ENCODE measurements at regions not wholly inside any gene's neighbourhood (a gene's known extent, or its start where the extent isn't known, plus 50 kb on each side); places are given as distances from the start of the nearest gene placed in this dataset.

- ATAC-seq (no peak), DNase-seq (no peak)
- Mint-ChIP-seq H3K4me1 (no peaks in the 10 kb centered on the region), H3K36me3 (no peaks in the 10 kb centered on the region), H3K27me3 (no peaks in the 10 kb centered on the region), H3K4me3 (no peak overlapping the region), H3K9me3 (ENCODE audit: low read depth) (no peaks in the 10 kb centered on the region), H3K27ac (no peak overlapping the region)
- CTCF ChIA-PET, result no interaction called here
Measured at GRCh38 chr6:132088150-132088549, 137.0 kb upstream of the CCN2 start.

- CTCF ChIA-PET, result no interaction called here
- Mint-ChIP-seq H3K27me3 (no peaks in the 10 kb centered on the region), H3K36me3 (no peaks in the 10 kb centered on the region), H3K9me3 (ENCODE audit: low read depth) (no peaks in the 10 kb centered on the region), H3K27ac (no peak overlapping the region), H3K4me3 (no peak overlapping the region), H3K4me1 (no peaks in the 10 kb centered on the region)
- no peak for DNase-seq
- no peak for ATAC-seq
Measured at GRCh38 chr6:132087391-132087790, 136.2 kb upstream of the CCN2 start.

GRCh38 chr6:132085731-132086130 is 134.6 kb upstream of the CCN2 start:
- Mint-ChIP-seq H3K4me3 (no peak overlapping the region), H3K27ac (no peak overlapping the region), H3K4me1 (no peaks in the 10 kb centered on the region), H3K9me3 (ENCODE audit: low read depth) (no peaks in the 10 kb centered on the region), H3K36me3 (no peaks in the 10 kb centered on the region), H3K27me3 (no peaks in the 10 kb centered on the region)
- DNase-seq, result no peak
- CTCF ChIA-PET, result no interaction called here
- ATAC-seq, result no peak

GRCh38 chr6:132084811-132085509 is 133.8 kb upstream of the CCN2 start:
- no peak overlapping the region for H3K27ac Mint-ChIP-seq
- ATAC-seq, result no peak
- no peaks in the 10 kb centered on the region for H3K9me3 Mint-ChIP-seq (ENCODE audit: low read depth)
- CTCF ChIA-PET, result no interaction called here
- H3K36me3 Mint-ChIP-seq, result no peaks in the 10 kb centered on the region
- no peak for DNase-seq
- H3K4me1 Mint-ChIP-seq, result no peaks in the 10 kb centered on the region
- no peaks in the 10 kb centered on the region for H3K27me3 Mint-ChIP-seq
- H3K4me3 Mint-ChIP-seq, result no peak overlapping the region

- no peaks in the 10 kb centered on the region for H3K27me3 Mint-ChIP-seq
- DNase-seq (no peak), ATAC-seq (no peak)
- H3K4me3 Mint-ChIP-seq, result no peak overlapping the region
- H3K36me3 Mint-ChIP-seq, result no peaks in the 10 kb centered on the region
- H3K9me3 Mint-ChIP-seq (ENCODE audit: low read depth), result no peaks in the 10 kb centered on the region
- no peak overlapping the region for H3K27ac Mint-ChIP-seq
- no peaks in the 10 kb centered on the region for H3K4me1 Mint-ChIP-seq
- CTCF ChIA-PET, result no interaction called here
Measured at GRCh38 chr6:132082421-132082820, 131.2 kb upstream of the CCN2 start.

GRCh38 chr6:132081338-132081737 is 130.2 kb upstream of the CCN2 start:
- CTCF ChIA-PET, result no interaction called here

GRCh38 chr6:132079286-132079685 is 128.1 kb upstream of the CCN2 start:
- no peak for DNase-seq
- Mint-ChIP-seq H3K4me3 (no peak overlapping the region), H3K36me3 (no peaks in the 10 kb centered on the region), H3K27ac (no peak overlapping the region), H3K4me1 (no peaks in the 10 kb centered on the region), H3K9me3 (ENCODE audit: low read depth) (no peaks in the 10 kb centered on the region), H3K27me3 (no peaks in the 10 kb centered on the region)
- ATAC-seq, result no peak
- CTCF ChIA-PET, result no interaction called here

More at GRCh38 chr6:132081338-132081737, 130.2 kb upstream of the CCN2 start:
- ATAC-seq (no peak), DNase-seq (no peak)
- no peaks in the 10 kb centered on the region for H3K9me3 Mint-ChIP-seq (ENCODE audit: low read depth)
- no peaks in the 10 kb centered on the region for H3K27me3 Mint-ChIP-seq
- H3K4me3 Mint-ChIP-seq, result no peak overlapping the region
- no peaks in the 10 kb centered on the region for H3K36me3 Mint-ChIP-seq
- no peak overlapping the region for H3K27ac Mint-ChIP-seq
- no peaks in the 10 kb centered on the region for H3K4me1 Mint-ChIP-seq

- CTCF ChIA-PET, result no interaction called here
- H3K4me1 Mint-ChIP-seq, result no peaks in the 10 kb centered on the region
- no peaks in the 10 kb centered on the region for H3K27me3 Mint-ChIP-seq
- DNase-seq (no peak), ATAC-seq (no peak)
- H3K36me3 Mint-ChIP-seq, result no peaks in the 10 kb centered on the region
- H3K4me3 Mint-ChIP-seq, result no peak overlapping the region
- no peak overlapping the region for H3K27ac Mint-ChIP-seq
- H3K9me3 Mint-ChIP-seq (ENCODE audit: low read depth), result no peaks in the 10 kb centered on the region
Measured at GRCh38 chr6:132076452-132076851, 125.3 kb upstream of the CCN2 start.

- ATAC-seq (no peak), DNase-seq (no peak)
- Mint-ChIP-seq H3K27ac (no peak overlapping the region), H3K9me3 (ENCODE audit: low read depth) (no peaks in the 10 kb centered on the region), H3K36me3 (no peaks in the 10 kb centered on the region), H3K4me3 (no peak overlapping the region), H3K4me1 (no peaks in the 10 kb centered on the region), H3K27me3 (no peaks in the 10 kb centered on the region)
- CTCF ChIA-PET, result no interaction called here
Measured at GRCh38 chr6:132072831-132073230, 121.7 kb upstream of the CCN2 start.

GRCh38 chr6:132072271-132072670 is 121.1 kb upstream of the CCN2 start:
- H3K27ac Mint-ChIP-seq, result no peak overlapping the region
- no peak for DNase-seq
- H3K9me3 Mint-ChIP-seq (ENCODE audit: low read depth), result no peaks in the 10 kb centered on the region
- no peak for ATAC-seq
- H3K4me1 Mint-ChIP-seq, result no peaks in the 10 kb centered on the region
- no peaks in the 10 kb centered on the region for H3K36me3 Mint-ChIP-seq
- CTCF ChIA-PET, result no interaction called here
- H3K4me3 Mint-ChIP-seq, result no peak overlapping the region
- no peaks in the 10 kb centered on the region for H3K27me3 Mint-ChIP-seq

GRCh38 chr6:132070356-132070755 is 119.2 kb upstream of the CCN2 start:
- CTCF ChIA-PET, result no interaction called here
- no peaks in the 10 kb centered on the region for H3K9me3 Mint-ChIP-seq (ENCODE audit: low read depth)
- H3K4me3 Mint-ChIP-seq, result no peak overlapping the region
- H3K27ac Mint-ChIP-seq, result no peak overlapping the region
- H3K36me3 Mint-ChIP-seq, result no peaks in the 10 kb centered on the region
- ATAC-seq (no peak), DNase-seq (no peak)
- peaks cover 3% of the 10 kb centered on the region for H3K27me3 Mint-ChIP-seq
- no peaks in the 10 kb centered on the region for H3K4me1 Mint-ChIP-seq

- H3K27me3 Mint-ChIP-seq, result peaks cover 3% of the 10 kb centered on the region
- ATAC-seq (no peak), DNase-seq (no peak)
- no peak overlapping the region for H3K4me3 Mint-ChIP-seq
- no peaks in the 10 kb centered on the region for H3K36me3 Mint-ChIP-seq
- no peaks in the 10 kb centered on the region for H3K4me1 Mint-ChIP-seq
- CTCF ChIA-PET, result no interaction called here
- H3K27ac Mint-ChIP-seq, result no peak overlapping the region
- H3K9me3 Mint-ChIP-seq (ENCODE audit: low read depth), result no peaks in the 10 kb centered on the region
Measured at GRCh38 chr6:132068766-132069165, 117.6 kb upstream of the CCN2 start.

- no peak overlapping the region for H3K4me3 Mint-ChIP-seq
- H3K36me3 Mint-ChIP-seq, result no peaks in the 10 kb centered on the region
- ATAC-seq, result no peak
- DNase-seq, result no peak
- H3K9me3 Mint-ChIP-seq (ENCODE audit: low read depth), result no peaks in the 10 kb centered on the region
- H3K27ac Mint-ChIP-seq, result no peak overlapping the region
- no peaks in the 10 kb centered on the region for H3K4me1 Mint-ChIP-seq
- peaks cover 3% of the 10 kb centered on the region for H3K27me3 Mint-ChIP-seq
- CTCF ChIA-PET, result no interaction called here
Measured at GRCh38 chr6:132067286-132067685, 116.1 kb upstream of the CCN2 start.

GRCh38 chr6:132065556-132065955 is 114.4 kb upstream of the CCN2 start:
- H3K27me3 Mint-ChIP-seq, result peaks cover 3% of the 10 kb centered on the region
- no peak overlapping the region for H3K4me3 Mint-ChIP-seq
- H3K9me3 Mint-ChIP-seq (ENCODE audit: low read depth), result no peaks in the 10 kb centered on the region
- no peaks in the 10 kb centered on the region for H3K4me1 Mint-ChIP-seq
- DNase-seq, result no peak
- CTCF ChIA-PET, result no interaction called here
- no peaks in the 10 kb centered on the region for H3K36me3 Mint-ChIP-seq
- no peak for ATAC-seq
- H3K27ac Mint-ChIP-seq, result no peak overlapping the region

- DNase-seq (no peak), ATAC-seq (no peak)
- Mint-ChIP-seq H3K27me3 (peaks cover 3% of the 10 kb centered on the region), H3K27ac (no peak overlapping the region), H3K36me3 (no peaks in the 10 kb centered on the region), H3K4me3 (no peak overlapping the region), H3K9me3 (ENCODE audit: low read depth) (no peaks in the 10 kb centered on the region), H3K4me1 (no peaks in the 10 kb centered on the region)
- CTCF ChIA-PET, result no interaction called here
Measured at GRCh38 chr6:132063738-132064137, 112.6 kb upstream of the CCN2 start.
